ENCODE measurements at regions not wholly inside any gene's neighbourhood (a gene's known extent, or its start where the extent isn't known, plus 50 kb on each side); places are given as distances from the start of the nearest gene placed in this dataset.

DNA sequence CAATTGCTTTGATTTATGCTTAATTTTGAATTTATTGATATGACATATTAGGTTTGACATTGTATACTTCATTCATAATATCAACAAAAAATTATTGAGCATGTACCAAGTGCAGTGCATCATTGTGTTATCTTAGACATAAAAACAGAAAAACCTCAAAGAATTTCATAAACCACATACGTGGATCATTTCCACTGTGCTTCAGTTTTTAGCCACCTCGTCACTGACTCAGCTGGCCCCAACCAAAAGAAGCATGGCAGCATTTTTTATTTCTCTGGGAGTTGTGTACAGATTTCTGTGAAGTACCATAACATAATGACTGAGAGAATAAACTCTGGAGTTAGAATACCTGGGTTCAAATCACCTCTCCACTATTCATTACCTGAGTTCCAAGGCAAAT, 95.6 kb upstream of the C1orf87 start:
- TF ChIP-seq, protein P1, sequence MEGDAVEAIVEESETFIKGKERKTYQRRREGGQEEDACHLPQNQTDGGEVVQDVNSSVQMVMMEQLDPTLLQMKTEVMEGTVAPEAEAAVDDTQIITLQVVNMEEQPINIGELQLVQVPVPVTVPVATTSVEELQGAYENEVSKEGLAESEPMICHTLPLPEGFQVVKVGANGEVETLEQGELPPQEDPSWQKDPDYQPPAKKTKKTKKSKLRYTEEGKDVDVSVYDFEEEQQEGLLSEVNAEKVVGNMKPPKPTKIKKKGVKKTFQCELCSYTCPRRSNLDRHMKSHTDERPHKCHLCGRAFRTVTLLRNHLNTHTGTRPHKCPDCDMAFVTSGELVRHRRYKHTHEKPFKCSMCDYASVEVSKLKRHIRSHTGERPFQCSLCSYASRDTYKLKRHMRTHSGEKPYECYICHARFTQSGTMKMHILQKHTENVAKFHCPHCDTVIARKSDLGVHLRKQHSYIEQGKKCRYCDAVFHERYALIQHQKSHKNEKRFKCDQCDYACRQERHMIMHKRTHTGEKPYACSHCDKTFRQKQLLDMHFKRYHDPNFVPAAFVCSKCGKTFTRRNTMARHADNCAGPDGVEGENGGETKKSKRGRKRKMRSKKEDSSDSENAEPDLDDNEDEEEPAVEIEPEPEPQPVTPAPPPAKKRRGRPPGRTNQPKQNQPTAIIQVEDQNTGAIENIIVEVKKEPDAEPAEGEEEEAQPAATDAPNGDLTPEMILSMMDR (IDR thresholded peaks at IDR 0.05 in 2 of 3, conservative IDR thresholded peaks at IDR 0.05 in 1 of 3; ENCODE audit: borderline replicate concordance in 1 of 3, insufficient read depth in 1 of 3, low read depth in 2 of 3, low read length in 2 of 3) = no peak
- no peak for TF ChIP-seq SP1 (IDR thresholded peaks at IDR 0.05; ENCODE audit: low read depth)
- no peak for TF ChIP-seq EZH2phosphoT487 (IDR thresholded peaks at IDR 0.05; ENCODE audit: borderline replicate concordance)
- no peak for TF ChIP-seq JUND (IDR thresholded peaks at IDR 0.05)
- TF ChIP-seq POLR2AphosphoS5 (IDR thresholded peaks at IDR 0.05; ENCODE audit: low read depth, low read length) = no peak
- TF ChIP-seq, protein P2, sequence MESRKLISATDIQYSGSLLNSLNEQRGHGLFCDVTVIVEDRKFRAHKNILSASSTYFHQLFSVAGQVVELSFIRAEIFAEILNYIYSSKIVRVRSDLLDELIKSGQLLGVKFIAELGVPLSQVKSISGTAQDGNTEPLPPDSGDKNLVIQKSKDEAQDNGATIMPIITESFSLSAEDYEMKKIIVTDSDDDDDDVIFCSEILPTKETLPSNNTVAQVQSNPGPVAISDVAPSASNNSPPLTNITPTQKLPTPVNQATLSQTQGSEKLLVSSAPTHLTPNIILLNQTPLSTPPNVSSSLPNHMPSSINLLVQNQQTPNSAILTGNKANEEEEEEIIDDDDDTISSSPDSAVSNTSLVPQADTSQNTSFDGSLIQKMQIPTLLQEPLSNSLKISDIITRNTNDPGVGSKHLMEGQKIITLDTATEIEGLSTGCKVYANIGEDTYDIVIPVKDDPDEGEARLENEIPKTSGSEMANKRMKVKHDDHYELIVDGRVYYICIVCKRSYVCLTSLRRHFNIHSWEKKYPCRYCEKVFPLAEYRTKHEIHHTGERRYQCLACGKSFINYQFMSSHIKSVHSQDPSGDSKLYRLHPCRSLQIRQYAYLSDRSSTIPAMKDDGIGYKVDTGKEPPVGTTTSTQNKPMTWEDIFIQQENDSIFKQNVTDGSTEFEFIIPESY (IDR thresholded peaks at IDR 0.05; ENCODE audit: extremely low read depth, insufficient replicate concordance, low read length) = no peak
- no peak for TF ChIP-seq SIN3A (IDR thresholded peaks at IDR 0.05; ENCODE audit: low read depth)
- no peak for TF ChIP-seq EZH2 (IDR thresholded peaks at IDR 0.05)
- TF ChIP-seq, protein P3, sequence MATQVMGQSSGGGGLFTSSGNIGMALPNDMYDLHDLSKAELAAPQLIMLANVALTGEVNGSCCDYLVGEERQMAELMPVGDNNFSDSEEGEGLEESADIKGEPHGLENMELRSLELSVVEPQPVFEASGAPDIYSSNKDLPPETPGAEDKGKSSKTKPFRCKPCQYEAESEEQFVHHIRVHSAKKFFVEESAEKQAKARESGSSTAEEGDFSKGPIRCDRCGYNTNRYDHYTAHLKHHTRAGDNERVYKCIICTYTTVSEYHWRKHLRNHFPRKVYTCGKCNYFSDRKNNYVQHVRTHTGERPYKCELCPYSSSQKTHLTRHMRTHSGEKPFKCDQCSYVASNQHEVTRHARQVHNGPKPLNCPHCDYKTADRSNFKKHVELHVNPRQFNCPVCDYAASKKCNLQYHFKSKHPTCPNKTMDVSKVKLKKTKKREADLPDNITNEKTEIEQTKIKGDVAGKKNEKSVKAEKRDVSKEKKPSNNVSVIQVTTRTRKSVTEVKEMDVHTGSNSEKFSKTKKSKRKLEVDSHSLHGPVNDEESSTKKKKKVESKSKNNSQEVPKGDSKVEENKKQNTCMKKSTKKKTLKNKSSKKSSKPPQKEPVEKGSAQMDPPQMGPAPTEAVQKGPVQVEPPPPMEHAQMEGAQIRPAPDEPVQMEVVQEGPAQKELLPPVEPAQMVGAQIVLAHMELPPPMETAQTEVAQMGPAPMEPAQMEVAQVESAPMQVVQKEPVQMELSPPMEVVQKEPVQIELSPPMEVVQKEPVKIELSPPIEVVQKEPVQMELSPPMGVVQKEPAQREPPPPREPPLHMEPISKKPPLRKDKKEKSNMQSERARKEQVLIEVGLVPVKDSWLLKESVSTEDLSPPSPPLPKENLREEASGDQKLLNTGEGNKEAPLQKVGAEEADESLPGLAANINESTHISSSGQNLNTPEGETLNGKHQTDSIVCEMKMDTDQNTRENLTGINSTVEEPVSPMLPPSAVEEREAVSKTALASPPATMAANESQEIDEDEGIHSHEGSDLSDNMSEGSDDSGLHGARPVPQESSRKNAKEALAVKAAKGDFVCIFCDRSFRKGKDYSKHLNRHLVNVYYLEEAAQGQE (IDR thresholded peaks at IDR 0.05; ENCODE audit: low read depth) = no peak
- no peak for TF ChIP-seq FOSL1 (IDR thresholded peaks at IDR 0.05; ENCODE audit: low read depth)
- no peak for TF ChIP-seq ELF1 (IDR thresholded peaks at IDR 0.05; ENCODE audit: borderline replicate concordance, low read depth)

All from HCT116 (cell line).